Activated T-helper 1 cell treated with anti-CD3 and anti-CD28 coated beads, Interleukin-2, amount 50 U/mL, for 16 hours (primary cell): ENCODE measurements at regions not wholly inside any gene's neighbourhood (a gene's known extent, or its start where the extent isn't known, plus 50 kb on each side); places are given as distances from the start of the nearest gene placed in this dataset.
"Not testable (repeated sequence)": the region's sequence is repeated elsewhere in the genome, so short reads cannot be mapped to it uniquely, and the experiment has no call there.

Source experiments
- DNase-seq, 2 donors: peaks; one replicate each; pipeline ENCODE4 v3.0.0-alpha.2; 2020; ENCODE audit warnings: low read depth in 1 of 2, low spot score in 1 of 2

GRCh38 chr10:80750268-80750667 is 212.6 kb downstream of the SH2D4B start:
- no peak for DNase-seq

- DNase-seq, result no peak
Observed at GRCh38 chr10:80751940-80752339, 214.2 kb downstream of the SH2D4B start.

- DNase-seq, result no peak
Observed at GRCh38 chr10:80753612-80754011, 215.9 kb downstream of the SH2D4B start.

GRCh38 chr10:80755893-80756292 is 218.2 kb downstream of the SH2D4B start:
- no peak for DNase-seq

GRCh38 chr10:80759693-80760092 is 222.0 kb downstream of the SH2D4B start:
- no peak for DNase-seq

- no peak for DNase-seq
Observed at GRCh38 chr10:80760914-80761371, 223.2 kb downstream of the SH2D4B start.

- no peak for DNase-seq
Observed at GRCh38 chr10:80767963-80768362, 230.3 kb downstream of the SH2D4B start.

GRCh38 chr10:80769700-80770160 is 232.0 kb downstream of the SH2D4B start:
- DNase-seq, result no peak

- no peak for DNase-seq
Observed at GRCh38 chr10:80770239-80770638, 232.5 kb downstream of the SH2D4B start.

- DNase-seq, result no peak
Observed at GRCh38 chr10:80771285-80771684, 233.6 kb downstream of the SH2D4B start.

- no peak for DNase-seq
Observed at GRCh38 chr10:80771902-80772555, 234.3 kb downstream of the SH2D4B start.

GRCh38 chr10:80772596-80772995 is 234.9 kb downstream of the SH2D4B start:
- DNase-seq, result no peak

- DNase-seq, result no peak
Observed at GRCh38 chr10:80784695-80785094, 247.0 kb downstream of the SH2D4B start.

- DNase-seq, result no peak
Observed at GRCh38 chr10:80786322-80786721, 248.6 kb downstream of the SH2D4B start.

GRCh38 chr10:80787952-80788351 is 250.2 kb downstream of the SH2D4B start:
- DNase-seq, result no peak

GRCh38 chr10:80794994-80795393 is 257.3 kb downstream of the SH2D4B start:
- DNase-seq, result no peak

GRCh38 chr10:80805343-80806020 is 267.8 kb downstream of the SH2D4B start:
- no peak for DNase-seq

- DNase-seq, result no peak
Observed at GRCh38 chr10:80814147-80814652, 276.5 kb downstream of the SH2D4B start.

- no peak for DNase-seq
Observed at GRCh38 chr10:80829151-80829550, 291.4 kb downstream of the SH2D4B start.

- DNase-seq, result no peak
Observed at GRCh38 chr10:80829562-80829961, 291.9 kb downstream of the SH2D4B start.

- not testable (repeated sequence) for DNase-seq
Observed at GRCh38 chr10:80832693-80833092, 295.0 kb downstream of the SH2D4B start.

GRCh38 chr10:80855348-80855971 is 317.8 kb downstream of the SH2D4B start:
- DNase-seq, result no peak
